H9 (cell line): ENCODE measurements at regions not wholly inside any gene's neighbourhood (a gene's known extent, or its start where the extent isn't known, plus 50 kb on each side); places are given as distances from the start of the nearest gene placed in this dataset.

Experiments used
- DNase-seq: peaks from one replicate; pipeline ENCODE4 v3.0.0-alpha.2; 2017
- H2AFZ ChIP-seq: one replicate; pipeline ENCODE4 v1.6.1; 2013; ENCODE audit warnings: mild to moderate bottlenecking, low read length, control low read depth, moderate library complexity
- H2AK5ac ChIP-seq: 2 replicates; pipeline ENCODE4 v1.6.1; 2013; ENCODE audit warnings: low read length, control low read depth, mixed read lengths; ENCODE audit not compliant: insufficient read length
- H2BK120ac ChIP-seq: one replicate; pipeline ENCODE4 v1.6.1; 2013; ENCODE audit warnings: low read depth, mild to moderate bottlenecking, low read length, control low read depth, inconsistent platforms; ENCODE audit not compliant: poor library complexity, severe bottlenecking
- H2BK12ac ChIP-seq: 2 replicates; pipeline ENCODE4 v1.6.1; 2013; ENCODE audit warnings: low read length, control low read depth, mixed read lengths, low read depth; ENCODE audit not compliant: insufficient read length
- H2BK15ac ChIP-seq: 2 replicates; pipeline ENCODE4 v1.6.1; 2013; ENCODE audit warnings: low read depth, low read length, control low read depth
- H2BK20ac ChIP-seq: one replicate; pipeline ENCODE4 v1.6.1; 2013; ENCODE audit warnings: low read depth, mild to moderate bottlenecking, low read length, control low read depth, inconsistent platforms; ENCODE audit not compliant: poor library complexity, severe bottlenecking
- H2BK5ac ChIP-seq: 2 replicates; pipeline ENCODE4 v1.6.1; 2013; ENCODE audit warnings: low read length, control low read depth, mixed read lengths; ENCODE audit not compliant: insufficient read length
- H3K14ac ChIP-seq: 2 replicates; pipeline ENCODE4 v1.6.1; 2013; ENCODE audit warnings: low read length, control low read depth; ENCODE audit not compliant: insufficient read depth
- H3K18ac ChIP-seq: 2 replicates; pipeline ENCODE4 v1.6.1; 2013; ENCODE audit warnings: low read depth, mild to moderate bottlenecking, mixed read lengths, low read length, control low read depth; ENCODE audit not compliant: insufficient read length
- H3K23ac ChIP-seq: 2 replicates; pipeline ENCODE4 v1.6.1; 2013; ENCODE audit warnings: low read length, control low read depth, mixed read lengths, low read depth; ENCODE audit not compliant: insufficient read length
- H3K23me2 ChIP-seq: 2 replicates; pipeline ENCODE4 v1.6.1; 2013; ENCODE audit warnings: low read depth, mild to moderate bottlenecking, mixed read lengths, low read length, control low read depth; ENCODE audit not compliant: insufficient read length, poor library complexity, severe bottlenecking
- H3K27ac ChIP-seq: 2 replicates; pipeline ENCODE4 v1.5.1; 2013; ENCODE audit warnings: low read length, control low read depth, mixed read lengths, low read depth; ENCODE audit not compliant: insufficient read length
- H3K27me3 ChIP-seq: 2 replicates; pipeline ENCODE4 v1.6.1; 2013; ENCODE audit warnings: low read length, control low read depth, inconsistent platforms; ENCODE audit not compliant: insufficient read depth
- H3K4ac ChIP-seq: 2 replicates; pipeline ENCODE4 v1.6.1; 2013; ENCODE audit warnings: low read depth, mild to moderate bottlenecking, control low read depth, inconsistent platforms, low read length, moderate library complexity
- H3K4me1 ChIP-seq: 2 replicates; pipeline ENCODE4 v1.6.1; 2013; ENCODE audit warnings: low read length, control low read depth, inconsistent platforms; ENCODE audit not compliant: insufficient read depth
- H3K4me2 ChIP-seq: 2 replicates; pipeline ENCODE4 v1.6.1; 2013; ENCODE audit warnings: low read length, control low read depth, mixed read lengths; ENCODE audit not compliant: insufficient read length, insufficient read depth
- H3K56ac ChIP-seq: 2 replicates; pipeline ENCODE4 v1.6.1; 2013; ENCODE audit warnings: low read depth, mild to moderate bottlenecking, mixed read lengths, low read length, control low read depth; ENCODE audit not compliant: insufficient read length
- H3K79me1 ChIP-seq: 2 replicates; pipeline ENCODE4 v1.6.1; 2013; ENCODE audit warnings: low read depth, mild to moderate bottlenecking, moderate library complexity, low read length, control low read depth, inconsistent platforms; ENCODE audit not compliant: insufficient read depth, poor library complexity, severe bottlenecking
- H3K79me2 ChIP-seq: 2 replicates; pipeline ENCODE4 v1.6.1; 2013; ENCODE audit warnings: low read length, control low read depth, inconsistent platforms; ENCODE audit not compliant: insufficient read depth
- H3K9ac ChIP-seq: 2 replicates; pipeline ENCODE4 v1.6.1; 2013; ENCODE audit warnings: low read length, control low read depth, mixed read lengths; ENCODE audit not compliant: insufficient read length; ENCODE audit errors: extremely low read depth
- H3K9me3 ChIP-seq: one replicate; pipeline ENCODE4 v1.6.1; 2013; ENCODE audit warnings: low read depth, low read length, inconsistent platforms; ENCODE audit not compliant: control insufficient read depth
- H3T11ph ChIP-seq: one replicate; pipeline ENCODE4 v1.6.1; 2013; ENCODE audit warnings: mild to moderate bottlenecking, low read length, control low read depth, inconsistent platforms
- H4K20me1 ChIP-seq: one replicate; pipeline ENCODE4 v1.6.1; 2013; ENCODE audit not compliant: control insufficient read depth, insufficient read length, insufficient read depth
- H4K5ac ChIP-seq: 2 replicates; pipeline ENCODE4 v1.6.1; 2013; ENCODE audit warnings: low read depth, mild to moderate bottlenecking, mixed read lengths, low read length, control low read depth; ENCODE audit not compliant: insufficient read length
- H4K8ac ChIP-seq: replicated peaks from 2 replicates; pipeline ENCODE4 v1.6.1; 2013; ENCODE audit warnings: low read length, control low read depth, mixed read lengths, low read depth; ENCODE audit not compliant: insufficient read length
- H4K91ac ChIP-seq: 2 replicates; pipeline ENCODE4 v1.6.1; 2013; ENCODE audit warnings: low read depth, mild to moderate bottlenecking, moderate library complexity, mixed read lengths, low read length, control low read depth; ENCODE audit not compliant: insufficient read length
- H3K27ac Mint-ChIP-seq, 3 experiments: 2 replicates in 2 of 3; 3 replicates in 1 of 3; pipeline ENCODE4 v1.8.0; 2020 to 2021; ENCODE audit warnings: mixed read lengths in 3 of 3, mild to moderate bottlenecking in 1 of 3, moderate library complexity in 1 of 3
- H3K27me3 Mint-ChIP-seq: 2 replicates; pipeline ENCODE4 v1.8.0; 2021; ENCODE audit warnings: low read depth, mild to moderate bottlenecking, moderate library complexity, mixed read lengths
- H3K36me3 Mint-ChIP-seq, 3 experiments: 2 replicates in 2 of 3; 3 replicates in 1 of 3; pipeline ENCODE4 v1.8.0; 2020 to 2021; ENCODE audit warnings: low read depth in 3 of 3, mixed read lengths in 3 of 3; ENCODE audit not compliant: insufficient read depth in 1 of 3
- H3K4me1 Mint-ChIP-seq, 2 experiments: 2 replicates each; pipeline ENCODE4 v1.8.0; 2020; ENCODE audit warnings: mixed read lengths in 2 of 2
- H3K4me3 Mint-ChIP-seq, 2 experiments: 2 replicates in 1 of 2; 3 replicates in 1 of 2; pipeline ENCODE4 v1.8.0; 2020 to 2021; ENCODE audit warnings: mild to moderate bottlenecking in 2 of 2, mixed read lengths in 2 of 2, moderate library complexity in 1 of 2
- H3K9me3 Mint-ChIP-seq, 2 experiments: 2 replicates in 1 of 2; 3 replicates in 1 of 2; pipeline ENCODE4 v1.8.0; 2020; ENCODE audit warnings: mild to moderate bottlenecking in 2 of 2, mixed read lengths in 2 of 2, moderate library complexity in 1 of 2
- WGBS: extraction: QIAGEN DNeasy Blood & Tissue Kit; methylation state at CpG from one replicate; pipeline ENCODE4 v1.1.7; 2013; ENCODE audit warnings: missing lambda C conversion rate, low lambda C conversion rate, mixed read lengths; ENCODE audit not compliant: insufficient read length; ENCODE audit errors: extremely low coverage; 5-methylcytosine and 5-hydroxymethylcytosine counted together
- TF ChIP-seq, protein P1 (sequence below): fragments of 200-600 bp; sonication (generic); conservative IDR thresholded peaks from 3 replicates; pipeline ENCODE4 v1.8.0; 2021; ENCODE audit warnings: antibody characterized with exemption, mild to moderate bottlenecking

DNA sequence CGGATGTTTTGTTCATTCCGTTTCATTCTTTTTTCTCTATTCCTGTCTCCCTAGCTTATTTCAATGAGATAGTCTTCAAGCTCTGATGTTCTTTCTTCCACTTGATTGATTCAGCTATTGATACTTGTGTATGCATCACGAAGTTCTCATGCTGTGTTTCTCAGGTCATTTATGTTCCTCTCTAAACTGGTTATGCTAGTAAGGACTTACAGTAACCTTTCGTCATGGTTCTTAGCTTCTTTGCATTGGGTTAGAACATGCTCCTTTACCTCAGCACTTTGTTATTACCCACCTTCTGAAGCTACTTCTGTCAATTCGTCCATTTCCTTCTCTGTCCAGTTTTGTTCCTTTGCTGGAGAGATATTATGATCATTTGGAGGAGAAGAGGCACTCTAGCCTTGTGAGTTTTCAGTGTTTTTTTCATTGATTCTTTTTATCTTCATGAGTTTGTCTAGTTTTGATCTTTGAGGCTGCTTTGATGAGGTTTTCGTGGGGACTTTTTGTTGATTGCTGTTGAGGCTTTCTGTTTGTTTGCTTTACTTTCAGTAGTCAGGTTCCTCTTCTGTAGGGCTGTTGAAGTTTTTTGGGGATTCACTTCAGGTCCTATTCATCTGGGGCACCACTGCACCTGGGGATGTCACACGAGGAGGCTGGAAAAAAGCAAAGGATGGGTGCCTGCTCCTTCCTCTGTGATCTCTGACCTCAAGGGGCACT, 496.9 kb upstream of the LRRC7 start:
- Histone ChIP-seq H3K9ac (no peak overlapping the region), H3K14ac (no peak overlapping the region), H2AK5ac (no peak overlapping the region), H3K23ac (no peak overlapping the region), H4K8ac (no peak overlapping the region), H3K23me2 (no peaks in the 10 kb centered on the region), H2AFZ (no peak overlapping the region), H3K79me1 (no peaks in the 10 kb centered on the region), H2BK20ac (no peak overlapping the region), H3K18ac (no peak overlapping the region), H3K79me2 (no peaks in the 10 kb centered on the region), H2BK15ac (no peak overlapping the region), H3K27me3 (no peaks in the 10 kb centered on the region), H2BK5ac (no peak overlapping the region), H4K20me1 (no peaks in the 10 kb centered on the region), H4K5ac (no peak overlapping the region), H3K4me1 (no peaks in the 10 kb centered on the region), H4K91ac (no peak overlapping the region), H3K4ac (no peak overlapping the region), H3K27ac (no peak overlapping the region), H3K56ac (no peak overlapping the region), H2BK12ac (no peak overlapping the region), H2BK120ac (no peak overlapping the region), H3K9me3 (no peaks in the 10 kb centered on the region), H3T11ph (no peak overlapping the region), H3K4me2 (no peak overlapping the region)
- TF ChIP-seq, protein P1, sequence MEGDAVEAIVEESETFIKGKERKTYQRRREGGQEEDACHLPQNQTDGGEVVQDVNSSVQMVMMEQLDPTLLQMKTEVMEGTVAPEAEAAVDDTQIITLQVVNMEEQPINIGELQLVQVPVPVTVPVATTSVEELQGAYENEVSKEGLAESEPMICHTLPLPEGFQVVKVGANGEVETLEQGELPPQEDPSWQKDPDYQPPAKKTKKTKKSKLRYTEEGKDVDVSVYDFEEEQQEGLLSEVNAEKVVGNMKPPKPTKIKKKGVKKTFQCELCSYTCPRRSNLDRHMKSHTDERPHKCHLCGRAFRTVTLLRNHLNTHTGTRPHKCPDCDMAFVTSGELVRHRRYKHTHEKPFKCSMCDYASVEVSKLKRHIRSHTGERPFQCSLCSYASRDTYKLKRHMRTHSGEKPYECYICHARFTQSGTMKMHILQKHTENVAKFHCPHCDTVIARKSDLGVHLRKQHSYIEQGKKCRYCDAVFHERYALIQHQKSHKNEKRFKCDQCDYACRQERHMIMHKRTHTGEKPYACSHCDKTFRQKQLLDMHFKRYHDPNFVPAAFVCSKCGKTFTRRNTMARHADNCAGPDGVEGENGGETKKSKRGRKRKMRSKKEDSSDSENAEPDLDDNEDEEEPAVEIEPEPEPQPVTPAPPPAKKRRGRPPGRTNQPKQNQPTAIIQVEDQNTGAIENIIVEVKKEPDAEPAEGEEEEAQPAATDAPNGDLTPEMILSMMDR = no peak
- Mint-ChIP-seq H3K4me1 (peaks cover 8 to 13% of the 10 kb centered on the region in 2 experiments; a peak in 3 of 4 replicates), H3K36me3 (peaks cover 9 to 29% (median 22%) of the 10 kb centered on the region in 3 experiments; a peak in 6 of 7 replicates), H3K4me3 (no peak overlapping the region), H3K27me3 (no peaks in the 10 kb centered on the region), H3K9me3 (peaks cover 8 to 18% of the 10 kb centered on the region in 2 experiments; a peak in 4 of 5 replicates), H3K27ac (no peak overlapping the region; a peak in 1 of 7 replicates)
- no peak for DNase-seq
- WGBS = no CpG with 5 or more reads among the region's 7 CpGs
